GM12865 (cell line): ENCODE measurements at regions not wholly inside any gene's neighbourhood (a gene's known extent, or its start where the extent isn't known, plus 50 kb on each side); places are given as distances from the start of the nearest gene placed in this dataset.

Source experiments
- DNase-seq: peaks from one replicate; pipeline ENCODE4 v3.0.0; 2010; ENCODE audit warnings: low read depth
- H3K4me3 ChIP-seq: 2 replicates; pipeline ENCODE4 v1.5.1; 2011; ENCODE audit warnings: mild to moderate bottlenecking, low read depth, low read length, control low read depth
- TF ChIP-seq, protein P1 (sequence below): IDR thresholded peaks from 2 replicates; pipeline ENCODE4 v1.5.1; 2011; ENCODE audit warnings: low read length, control low read depth, low read depth, inconsistent platforms; ENCODE audit not compliant: insufficient read depth; ENCODE audit errors: missing control alignments

DNA sequence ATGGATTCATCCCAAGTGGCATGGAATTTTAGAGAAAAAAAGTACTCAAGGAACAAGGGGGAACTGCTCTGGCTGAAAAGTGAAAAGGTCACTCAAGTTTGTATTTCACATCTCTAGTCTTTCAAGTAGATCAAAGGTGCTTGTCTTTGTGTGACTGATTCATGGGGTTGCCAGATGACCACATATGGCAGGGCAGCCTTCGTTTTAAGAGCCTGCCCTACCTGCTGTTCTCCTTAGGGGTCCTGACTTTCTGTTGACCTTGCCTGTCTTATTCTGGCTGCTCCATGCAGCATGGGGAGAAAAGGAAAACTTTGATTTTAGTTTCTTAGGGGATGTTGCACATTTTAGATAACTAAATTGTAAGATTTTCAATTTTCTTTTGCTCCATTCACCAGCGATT is 877.7 kb downstream of the TLE1 start:
- no peak overlapping the region for H3K4me3 ChIP-seq
- DNase-seq: no peak
- TF ChIP-seq, protein P1, sequence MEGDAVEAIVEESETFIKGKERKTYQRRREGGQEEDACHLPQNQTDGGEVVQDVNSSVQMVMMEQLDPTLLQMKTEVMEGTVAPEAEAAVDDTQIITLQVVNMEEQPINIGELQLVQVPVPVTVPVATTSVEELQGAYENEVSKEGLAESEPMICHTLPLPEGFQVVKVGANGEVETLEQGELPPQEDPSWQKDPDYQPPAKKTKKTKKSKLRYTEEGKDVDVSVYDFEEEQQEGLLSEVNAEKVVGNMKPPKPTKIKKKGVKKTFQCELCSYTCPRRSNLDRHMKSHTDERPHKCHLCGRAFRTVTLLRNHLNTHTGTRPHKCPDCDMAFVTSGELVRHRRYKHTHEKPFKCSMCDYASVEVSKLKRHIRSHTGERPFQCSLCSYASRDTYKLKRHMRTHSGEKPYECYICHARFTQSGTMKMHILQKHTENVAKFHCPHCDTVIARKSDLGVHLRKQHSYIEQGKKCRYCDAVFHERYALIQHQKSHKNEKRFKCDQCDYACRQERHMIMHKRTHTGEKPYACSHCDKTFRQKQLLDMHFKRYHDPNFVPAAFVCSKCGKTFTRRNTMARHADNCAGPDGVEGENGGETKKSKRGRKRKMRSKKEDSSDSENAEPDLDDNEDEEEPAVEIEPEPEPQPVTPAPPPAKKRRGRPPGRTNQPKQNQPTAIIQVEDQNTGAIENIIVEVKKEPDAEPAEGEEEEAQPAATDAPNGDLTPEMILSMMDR: no peak

DNA sequence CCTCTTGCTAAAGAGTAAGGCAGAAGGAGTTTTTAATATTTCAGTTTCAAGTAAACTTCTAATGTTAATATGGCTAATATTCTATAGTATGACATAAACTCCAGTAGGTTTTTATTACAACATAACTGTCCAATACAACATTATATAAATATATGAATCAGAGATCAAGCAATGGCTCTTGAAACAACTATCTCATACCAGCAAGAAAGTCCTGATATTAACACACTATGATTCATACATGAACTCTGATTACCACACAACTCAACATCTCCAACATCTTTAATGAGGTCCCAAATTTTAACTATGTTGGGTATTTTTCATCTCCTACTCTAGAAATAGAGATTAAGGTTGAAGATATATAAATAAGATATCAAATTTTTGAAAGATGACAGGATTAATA is 878.3 kb downstream of the TLE1 start:
- no peak for DNase-seq
- no peak overlapping the region for H3K4me3 ChIP-seq
- TF ChIP-seq, protein P1: no peak

DNA sequence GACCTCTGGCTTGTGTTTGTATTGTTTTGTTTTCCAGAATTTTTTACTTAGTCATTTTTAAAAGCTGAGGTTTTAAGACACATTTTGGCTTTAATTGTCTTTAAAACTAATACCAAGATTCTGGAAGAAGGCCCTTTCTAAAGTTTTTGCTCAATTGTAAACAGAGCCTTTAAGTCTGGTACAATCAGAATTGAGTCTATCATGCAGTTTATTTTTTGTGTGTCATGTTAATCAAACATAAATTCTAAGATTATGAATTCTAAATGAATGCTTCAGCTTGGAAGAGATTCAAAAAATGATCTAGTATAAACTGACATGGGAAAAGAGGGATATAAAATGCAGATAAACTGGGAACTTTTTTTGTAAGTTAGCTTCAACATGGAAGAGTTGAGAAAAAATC is 882.7 kb downstream of the TLE1 start:
- no peak for DNase-seq
- no peak overlapping the region for H3K4me3 ChIP-seq
- TF ChIP-seq, protein P1: no peak

DNA sequence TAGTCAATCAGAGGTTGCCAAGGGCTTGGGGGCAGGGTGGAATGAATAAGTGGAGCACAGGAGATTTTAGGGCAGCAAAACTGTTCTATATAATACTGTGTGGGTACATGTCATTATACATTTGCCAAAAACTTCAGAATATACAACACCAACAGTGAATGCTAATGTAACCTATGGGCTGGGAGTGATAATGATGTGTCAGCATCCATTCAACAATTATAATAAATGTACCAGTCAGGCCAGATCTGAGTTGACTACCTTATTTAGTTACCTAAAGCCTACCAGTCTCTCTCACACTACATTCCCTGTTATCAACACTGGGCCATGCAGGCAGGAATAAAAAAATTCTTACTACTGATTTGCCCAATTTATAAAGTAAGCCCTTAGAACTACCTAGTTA is 884.5 kb downstream of the TLE1 start:
- no peak for DNase-seq

DNA sequence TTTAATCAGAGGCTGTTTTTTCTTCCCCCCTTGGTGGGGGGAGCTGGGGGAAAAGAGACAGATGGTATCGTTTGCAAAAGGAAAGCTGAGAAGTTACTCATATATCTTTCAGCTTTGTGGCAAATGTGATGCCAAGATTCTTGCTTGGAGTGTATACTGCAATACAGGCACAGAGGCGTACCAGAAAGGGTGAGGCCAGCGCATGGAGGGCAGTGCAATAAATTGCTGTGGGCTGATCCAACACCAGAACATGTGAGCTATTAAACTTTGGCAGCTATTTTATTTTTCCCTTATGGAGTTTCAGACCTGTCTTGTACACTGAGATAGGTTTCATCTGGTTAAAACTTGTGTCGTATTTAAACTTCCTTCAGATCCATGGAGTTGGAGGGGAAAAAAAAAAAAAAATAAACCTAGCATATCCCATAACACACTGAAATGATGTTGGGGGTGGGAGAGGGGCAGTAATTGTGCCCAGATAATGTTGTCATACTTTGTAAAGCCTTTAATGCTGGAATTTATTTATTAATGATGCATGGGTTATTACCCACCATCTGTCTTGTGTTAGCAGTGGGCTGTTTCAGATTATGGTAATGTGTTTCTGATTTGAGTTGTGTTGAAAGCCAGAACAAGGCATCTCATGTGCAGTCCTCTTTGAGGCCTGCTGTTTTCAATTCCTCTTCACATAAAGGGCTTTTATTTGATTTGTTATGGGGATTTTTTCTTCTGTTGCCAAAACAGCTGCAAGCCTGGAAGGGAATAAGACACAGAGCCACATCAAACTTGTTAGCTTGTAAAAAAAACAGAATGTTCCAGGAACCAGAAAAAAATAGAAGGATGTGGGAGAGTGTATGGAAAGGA is 891.3 kb downstream of the TLE1 start:
- H3K4me3 ChIP-seq: no peak overlapping the region
- TF ChIP-seq, protein P1: no peak
- DNase-seq: no peak

More for the DNA sequence above, 884.5 kb downstream of the TLE1 start:
- TF ChIP-seq, protein P1: no peak
- no peak overlapping the region for H3K4me3 ChIP-seq

DNA sequence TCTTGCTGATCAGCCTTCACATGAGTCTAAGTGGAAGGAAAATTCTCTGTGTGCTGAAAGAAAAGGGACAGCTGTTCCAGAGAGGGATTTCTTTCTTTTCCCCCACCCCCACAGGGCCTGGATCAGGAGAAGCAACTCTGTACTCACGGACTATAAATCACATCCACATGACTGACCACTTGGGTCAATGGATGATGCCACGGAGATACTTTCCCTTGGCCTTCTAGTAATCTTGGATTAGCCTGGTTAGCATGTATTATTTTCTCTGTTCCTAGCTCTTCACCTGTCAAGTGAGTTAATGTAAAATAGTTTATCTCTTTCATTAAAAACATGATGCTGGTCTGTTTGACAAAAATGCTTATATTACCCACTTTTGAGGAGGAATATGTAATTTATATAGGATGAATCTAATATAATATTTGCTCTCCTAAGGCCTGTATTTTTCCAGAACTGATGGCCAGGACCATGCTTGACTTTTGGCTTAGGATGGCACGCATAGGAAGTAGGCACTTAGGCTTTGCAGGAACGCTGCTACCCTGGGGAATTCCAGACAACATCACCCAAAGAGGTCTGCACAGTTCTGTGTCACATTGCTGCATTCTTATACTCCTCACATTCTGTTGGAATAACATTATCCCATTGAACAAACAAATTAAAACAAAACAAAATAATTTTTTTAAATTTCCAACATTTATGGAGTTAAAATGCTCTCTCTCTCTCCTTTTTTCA is 892.1 kb downstream of the TLE1 start:
- DNase-seq: no peak
- TF ChIP-seq, protein P1: no peak
- H3K4me3 ChIP-seq: no peak overlapping the region

DNA sequence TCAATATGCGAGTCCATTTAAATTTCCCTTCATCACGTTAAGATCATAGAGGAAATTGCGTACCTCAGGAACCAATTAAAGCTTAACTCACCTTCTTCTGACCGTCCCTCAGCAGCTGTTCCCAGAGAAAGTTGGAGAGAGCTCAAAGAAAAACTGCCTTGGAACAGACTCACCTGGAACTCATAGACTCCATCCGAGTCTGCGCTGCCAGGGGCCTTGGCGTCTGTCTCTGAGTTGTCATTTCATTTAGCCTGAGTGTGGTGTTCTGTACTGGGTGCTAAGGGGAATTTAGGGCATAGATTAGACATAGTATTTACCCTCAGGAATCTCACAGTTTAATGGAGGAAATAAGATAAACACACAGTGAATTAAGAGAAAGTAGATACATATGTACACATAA is 892.7 kb downstream of the TLE1 start:
- TF ChIP-seq, protein P1: no peak
- DNase-seq: no peak
- H3K4me3 ChIP-seq: no peak overlapping the region
